ENCODE measurements at regions not wholly inside any gene's neighbourhood (a gene's known extent, or its start where the extent isn't known, plus 50 kb on each side); places are given as distances from the start of the nearest gene placed in this dataset.

GRCh38 chr3:18597919-18598318 is 172.8 kb upstream of the SATB1 start:
- no peak for TF ChIP-seq POLR2A (IDR thresholded peaks at IDR 0.05)
- no peak for TF ChIP-seq POLR2AphosphoS5 (IDR thresholded peaks at IDR 0.05)
- TF ChIP-seq CTCF (IDR thresholded peaks at IDR 0.05) = no peak

Data from suprapubic skin (tissue), 4 donors.